GM21737 (cell line): ENCODE measurements at regions not wholly inside any gene's neighbourhood (a gene's known extent, or its start where the extent isn't known, plus 50 kb on each side); places are given as distances from the start of the nearest gene placed in this dataset.
"Not testable (repeated sequence)": the region's sequence is repeated elsewhere in the genome, so short reads cannot be mapped to it uniquely, and the experiment has no call there.

ENCODE experiments used
- ATAC-seq: cut with Tn5 transposase; IDR thresholded peaks from one replicate; pipeline ENCODE4 v1.9.1; 2021; ENCODE audit warnings: mild to moderate bottlenecking, moderate library complexity; ENCODE audit not compliant: unreplicated experiment

DNA sequence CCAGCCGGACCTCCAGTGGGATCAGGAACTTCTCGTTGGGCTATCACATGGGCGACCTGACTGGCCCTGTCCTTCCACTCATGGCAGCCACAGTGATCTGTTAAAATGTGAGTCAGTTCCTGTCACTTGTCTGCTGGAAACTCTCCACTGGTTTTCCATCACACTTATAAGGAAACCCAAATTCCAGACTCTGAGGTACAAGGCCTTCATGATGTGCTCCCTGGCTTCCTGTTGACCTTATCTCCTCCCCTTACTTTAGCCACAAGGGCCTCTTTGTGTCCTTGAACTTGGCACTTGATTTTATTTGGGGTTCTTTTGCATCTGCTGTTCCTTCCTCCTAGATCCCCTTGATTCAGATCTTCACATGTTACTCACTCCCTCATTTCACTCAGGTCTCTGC is 96.8 kb downstream of the TENT5C start:
- no peak for ATAC-seq

DNA sequence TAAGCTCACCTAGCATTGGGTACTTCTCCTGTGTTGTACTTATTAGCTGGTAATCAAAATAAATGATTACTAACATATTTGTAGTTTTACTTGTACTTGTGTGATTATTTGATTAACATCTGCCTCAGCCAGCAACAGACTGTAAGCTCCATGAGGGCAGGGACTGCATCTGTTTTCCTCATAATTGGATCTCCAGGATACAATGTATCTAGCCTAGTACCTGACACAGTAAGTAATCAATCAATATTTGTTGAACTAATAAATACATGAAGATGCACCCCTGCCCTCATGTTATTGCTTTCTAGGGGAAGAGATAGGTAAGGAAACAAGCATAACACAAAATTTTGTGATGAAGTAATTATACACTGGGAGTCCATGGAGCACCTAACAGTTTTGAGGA is 101.5 kb downstream of the TENT5C start:
- no peak for ATAC-seq

DNA sequence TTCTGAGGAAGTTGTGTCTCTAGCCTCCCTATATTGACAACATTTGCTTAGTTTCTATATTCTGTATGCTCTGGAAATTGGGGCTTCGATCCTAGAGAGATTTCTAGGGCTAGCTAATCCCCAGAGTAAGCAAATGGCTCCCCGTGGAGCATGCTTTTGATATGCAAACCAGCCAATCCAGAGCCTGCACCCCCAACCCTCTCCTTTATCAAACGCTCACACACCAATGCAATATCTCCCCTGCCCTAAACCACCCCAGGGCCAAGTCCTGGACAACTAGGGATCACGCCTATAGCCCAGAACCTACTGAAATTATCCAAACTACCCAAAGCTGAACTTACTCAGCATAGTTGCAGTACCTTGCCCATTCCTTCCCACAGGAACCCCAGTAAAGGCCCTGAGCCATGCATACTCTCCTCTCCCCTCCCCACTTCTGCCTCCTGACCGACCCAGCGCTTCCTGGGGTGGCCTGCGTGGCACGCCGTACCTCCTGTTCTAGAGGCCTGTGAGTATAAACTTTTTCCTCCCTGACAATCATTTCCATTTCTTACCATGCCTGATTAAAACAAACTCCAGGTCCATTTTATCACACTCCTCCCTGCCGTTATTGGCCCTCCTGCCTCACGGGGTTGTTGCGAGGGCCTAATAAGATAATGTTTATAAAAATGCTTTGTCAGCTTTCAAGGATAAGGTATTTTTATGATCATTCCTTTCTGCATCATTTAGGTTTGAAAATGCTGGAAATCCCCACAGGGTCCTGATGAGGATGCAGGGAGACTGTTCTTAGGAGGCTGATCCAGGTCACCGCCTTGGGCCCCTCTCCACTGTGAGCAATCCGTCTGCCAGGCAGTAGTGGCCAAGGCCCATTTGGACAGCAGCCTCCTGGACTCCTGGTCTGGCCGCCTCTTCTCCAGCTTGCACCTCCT is 102.7 kb downstream of the TENT5C start:
- ATAC-seq: no peak

DNA sequence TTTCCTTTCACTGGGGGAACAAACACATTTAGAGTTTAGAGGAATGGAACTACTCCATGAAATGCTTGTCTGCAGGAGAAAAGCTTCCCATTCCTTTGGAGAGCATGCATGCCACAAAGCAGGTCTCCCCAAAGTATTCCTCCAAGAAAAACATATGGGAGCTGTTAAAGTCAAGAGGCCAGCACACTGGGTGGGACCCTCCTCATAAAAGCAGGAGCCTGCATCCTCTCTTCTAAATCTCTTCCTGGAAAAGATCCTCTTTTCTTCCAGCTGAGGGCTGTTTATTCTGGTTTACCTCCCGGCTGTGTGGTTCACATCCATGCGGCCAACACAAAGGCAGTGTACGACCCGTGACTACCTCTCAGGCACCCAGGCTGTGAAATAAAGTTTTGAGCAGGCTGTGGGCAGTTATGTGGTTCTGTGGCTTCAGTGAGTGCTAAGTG is 103.4 kb downstream of the TENT5C start:
- no peak for ATAC-seq

DNA sequence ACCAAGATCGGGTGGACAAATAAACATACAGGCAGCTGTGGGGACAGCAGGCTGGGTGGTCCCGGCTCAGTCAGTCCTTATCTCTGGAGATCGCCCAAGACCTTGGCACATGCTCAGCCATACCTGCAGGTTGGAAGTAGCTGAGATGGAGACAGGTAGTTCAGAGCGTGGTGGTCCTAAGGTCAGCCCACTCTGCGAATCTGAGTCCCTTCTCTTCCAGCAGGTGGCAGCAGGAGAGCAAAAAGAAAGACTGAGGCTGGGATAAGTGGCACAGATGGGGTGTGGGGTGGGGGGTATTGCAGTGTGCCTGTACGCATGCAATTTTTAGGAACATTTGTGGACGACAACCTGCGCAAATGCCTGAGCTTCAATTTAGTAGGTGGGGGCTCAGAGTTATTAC is 104.9 kb downstream of the TENT5C start:
- no peak for ATAC-seq

DNA sequence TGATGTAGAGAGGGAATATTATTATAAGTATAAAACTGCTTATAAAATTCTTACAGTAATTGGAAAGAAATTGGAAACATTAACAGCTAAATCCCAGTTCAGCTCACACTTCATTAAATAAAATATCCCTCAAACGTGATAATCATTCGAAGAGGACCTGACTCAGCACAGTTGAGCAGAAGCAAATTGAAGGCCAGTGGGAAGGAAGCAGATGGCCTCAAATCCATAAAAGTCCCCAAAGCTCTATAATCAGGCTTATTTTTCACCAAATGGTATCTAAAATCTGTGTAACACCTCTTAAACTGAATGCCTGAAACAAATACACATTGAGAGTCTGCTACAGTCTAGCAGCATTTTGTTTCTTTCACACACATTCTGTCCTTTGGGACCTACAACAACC is 106.8 kb downstream of the TENT5C start:
- ATAC-seq: no peak

DNA sequence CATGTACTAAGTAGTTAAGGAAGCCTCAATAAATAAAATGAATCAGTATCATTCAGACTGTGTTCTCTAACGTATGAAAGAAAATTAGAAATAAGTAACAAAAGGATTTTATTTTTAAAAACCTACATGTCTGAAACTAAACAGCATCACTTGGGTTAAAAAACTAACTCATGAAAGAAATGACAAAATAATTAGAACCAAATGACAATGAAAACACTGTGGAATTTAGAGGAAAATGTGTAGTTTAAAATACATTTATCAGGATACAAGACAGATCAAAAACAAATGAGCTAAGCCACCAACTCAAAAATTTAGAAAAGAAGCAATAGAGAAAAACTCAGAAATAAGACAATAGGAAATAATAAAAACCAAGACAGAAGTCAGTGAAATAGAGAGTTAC is 108.7 kb downstream of the TENT5C start:
- ATAC-seq: no peak

DNA sequence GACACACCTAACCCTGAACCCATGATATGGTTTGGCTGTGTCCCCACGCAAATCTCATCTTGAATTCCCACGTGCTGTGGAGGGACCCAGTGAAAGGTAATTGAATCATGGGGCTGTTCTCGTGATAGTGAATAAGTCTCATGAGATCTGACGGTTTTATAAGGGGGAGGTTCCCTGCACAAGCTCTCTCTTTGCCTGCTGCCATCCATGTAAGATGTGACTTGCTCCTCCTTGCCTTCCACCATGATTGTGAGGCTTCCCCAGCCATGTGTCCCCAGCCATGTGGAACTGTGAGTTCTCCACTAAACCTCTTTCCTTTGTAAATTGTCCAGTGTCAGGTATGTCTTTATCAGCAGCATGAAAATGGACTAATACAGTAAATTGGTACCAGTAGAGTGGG is 110.2 kb downstream of the TENT5C start:
- not testable (repeated sequence) for ATAC-seq

DNA sequence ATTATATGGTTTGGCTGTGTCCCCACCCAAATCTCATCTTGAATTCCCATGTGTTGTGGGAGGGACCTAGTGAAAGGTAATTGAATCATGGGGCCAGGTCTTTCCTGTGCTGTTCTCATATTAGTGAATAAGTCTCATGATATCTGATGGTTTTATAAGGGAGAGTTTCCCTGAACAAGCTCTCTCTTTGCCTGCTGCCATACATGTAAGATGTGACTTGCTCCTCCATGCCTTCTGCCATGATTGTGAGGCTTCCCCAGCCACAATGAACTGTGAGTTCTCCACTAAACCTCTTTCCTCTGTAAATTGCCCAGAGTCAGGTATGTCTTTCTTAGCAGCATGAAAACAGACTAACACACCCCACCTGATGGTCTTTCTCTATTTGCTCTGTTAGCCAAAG is 112.1 kb downstream of the TENT5C start:
- not testable (repeated sequence) for ATAC-seq

DNA sequence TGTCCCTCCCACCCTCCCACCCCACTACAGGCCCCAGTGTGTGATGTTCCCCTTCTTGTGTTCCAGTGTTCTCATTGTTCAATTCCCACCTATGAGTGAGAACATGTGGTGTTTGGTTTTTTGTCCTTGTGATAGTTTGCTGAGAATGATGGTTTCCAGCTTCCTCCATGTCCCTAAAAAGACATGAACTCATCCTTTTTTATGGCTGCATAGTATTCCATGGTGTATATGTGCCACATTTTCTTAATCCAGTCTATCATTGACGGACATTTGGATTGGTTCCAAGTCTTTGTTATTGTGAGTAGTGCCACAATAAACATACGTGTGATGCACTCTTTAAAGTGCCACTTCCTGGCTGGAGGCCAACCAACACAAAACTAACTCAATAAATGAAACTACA is 112.7 kb downstream of the TENT5C start:
- not testable (repeated sequence) for ATAC-seq

DNA sequence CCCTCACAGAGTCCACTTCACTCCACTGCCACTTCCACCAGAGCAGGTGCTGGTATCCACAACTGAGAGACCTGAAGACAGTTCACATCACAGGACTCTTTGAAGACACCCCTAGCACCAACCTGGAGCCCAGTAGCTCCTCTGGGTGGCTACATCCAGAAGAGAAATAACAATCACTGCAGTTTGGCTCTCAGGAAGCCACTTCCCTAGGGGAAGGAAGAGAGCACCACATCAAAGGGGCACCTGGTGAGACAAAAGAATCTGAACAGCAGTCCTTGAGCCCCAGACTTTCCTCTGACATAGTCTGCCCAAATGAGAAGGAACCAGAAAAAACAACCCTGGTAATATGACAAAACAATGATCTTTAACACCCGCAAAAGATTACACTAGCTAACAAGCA is 113.2 kb downstream of the TENT5C start:
- no peak for ATAC-seq

DNA sequence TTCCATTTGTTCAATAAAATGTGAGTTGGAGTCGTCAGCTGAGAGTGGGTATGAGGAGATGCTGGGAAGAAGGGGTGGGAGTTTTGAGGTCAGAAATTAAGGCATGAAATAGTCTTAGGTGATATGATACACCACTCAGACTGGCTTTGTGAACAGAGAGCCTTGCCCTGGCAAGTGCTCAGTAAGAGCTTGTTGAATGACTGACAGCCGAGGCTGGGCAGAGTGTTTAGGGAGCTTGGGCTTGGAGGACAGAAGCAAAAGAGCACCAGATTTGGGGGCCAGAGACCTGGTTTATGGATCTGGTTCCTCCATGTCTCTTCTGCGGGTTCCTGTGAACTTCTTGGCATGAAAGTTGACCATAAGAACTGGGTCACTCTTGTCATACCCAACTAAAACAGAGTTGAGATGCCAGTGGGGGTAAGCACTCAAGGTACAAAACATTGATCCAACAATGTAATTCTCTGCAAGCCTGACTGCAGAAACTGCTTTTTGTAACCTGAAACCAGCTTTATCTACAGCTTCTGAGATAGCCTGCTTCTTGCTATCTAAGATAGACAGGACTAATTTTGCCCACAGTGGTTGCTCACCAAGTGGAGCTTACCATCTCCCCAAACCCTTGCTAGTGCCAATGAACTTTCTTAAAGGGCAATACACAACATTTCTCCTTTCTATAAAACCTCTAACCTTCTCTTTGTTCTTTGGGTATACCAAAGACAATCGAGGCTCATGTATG is 126.4 kb downstream of the TENT5C start:
- no peak for ATAC-seq

DNA sequence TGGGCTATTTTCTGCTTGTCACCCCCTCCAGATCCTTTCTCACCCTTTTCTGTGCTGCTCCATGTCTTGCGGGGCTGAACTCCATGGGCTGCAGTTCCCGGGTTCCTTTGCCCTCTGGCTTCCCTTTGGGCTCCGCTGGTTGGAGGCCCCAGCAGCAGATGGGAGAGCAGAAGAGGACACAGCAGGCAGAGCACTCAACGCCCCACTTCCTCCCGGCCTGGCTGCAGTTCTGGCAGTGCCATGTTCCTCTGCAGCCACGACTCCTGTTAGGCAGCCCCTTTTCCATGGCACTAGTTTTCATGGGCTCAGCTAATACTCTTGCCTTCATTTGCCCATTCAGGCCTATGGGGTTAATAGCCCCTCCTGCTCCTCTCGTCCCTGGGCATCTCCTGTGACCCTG is 127.1 kb downstream of the TENT5C start:
- no peak for ATAC-seq

DNA sequence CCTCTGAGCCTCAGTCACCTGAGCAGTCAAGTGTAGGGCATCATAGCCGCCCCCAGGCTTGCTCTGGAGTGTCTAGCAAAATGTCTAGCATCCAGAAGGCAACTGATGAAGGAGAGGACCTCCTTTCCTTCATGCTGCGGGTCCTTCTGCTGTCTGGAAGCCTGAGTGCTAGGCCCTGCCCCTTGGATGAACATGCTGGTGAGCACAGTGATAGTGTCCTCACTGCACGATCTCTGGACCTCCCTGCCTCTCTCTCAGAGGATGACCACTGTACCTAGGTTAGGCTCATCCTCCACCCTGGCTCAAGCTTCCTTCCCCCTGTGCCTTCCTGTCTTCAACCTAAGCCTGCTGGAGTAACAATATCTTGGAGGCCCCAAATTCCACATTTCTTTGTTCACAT is 128.6 kb downstream of the TENT5C start:
- ATAC-seq: no peak

DNA sequence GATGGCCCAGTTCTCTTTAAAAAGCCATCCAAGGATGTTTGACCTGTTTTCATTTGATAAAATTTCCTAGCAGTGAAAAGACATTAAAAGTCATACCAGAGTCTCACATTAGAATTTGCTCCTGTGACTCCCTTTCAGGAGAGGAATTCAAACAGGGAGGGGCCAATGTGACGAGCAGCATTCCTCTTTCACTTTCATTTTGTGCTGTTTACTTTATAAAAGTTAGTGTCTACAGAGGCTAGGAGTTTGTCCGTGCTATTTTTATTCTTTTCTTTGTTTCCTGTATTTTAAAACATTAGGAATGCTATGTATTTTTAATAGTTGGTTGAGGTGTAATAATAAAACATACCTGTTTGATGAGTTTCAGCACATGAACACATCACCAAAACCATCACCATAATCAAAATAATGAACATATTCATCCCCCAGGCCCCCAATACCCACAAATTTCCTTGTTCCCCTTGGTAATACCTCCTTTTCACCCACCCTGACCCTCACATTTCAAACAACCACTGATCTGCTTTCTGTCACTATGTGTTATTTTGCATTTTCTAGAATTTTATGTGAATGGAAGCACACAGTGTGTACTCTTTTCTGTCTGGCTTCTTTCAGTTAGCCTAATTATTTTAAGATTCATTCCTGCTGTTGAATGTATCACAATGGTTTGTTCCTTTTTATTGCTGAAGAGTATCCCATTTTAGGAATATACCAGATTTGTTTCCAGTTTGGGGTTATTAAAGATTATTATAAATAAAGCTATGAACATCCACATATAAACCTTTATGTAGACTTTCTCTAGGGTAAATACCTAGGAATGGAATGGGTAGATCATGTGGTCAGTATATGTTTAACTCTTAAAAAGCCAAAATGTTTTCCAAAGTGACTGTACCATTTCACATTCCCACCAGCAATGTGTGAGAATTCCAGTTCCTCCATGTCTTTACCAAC is 129.5 kb downstream of the TENT5C start:
- ATAC-seq: no peak

DNA sequence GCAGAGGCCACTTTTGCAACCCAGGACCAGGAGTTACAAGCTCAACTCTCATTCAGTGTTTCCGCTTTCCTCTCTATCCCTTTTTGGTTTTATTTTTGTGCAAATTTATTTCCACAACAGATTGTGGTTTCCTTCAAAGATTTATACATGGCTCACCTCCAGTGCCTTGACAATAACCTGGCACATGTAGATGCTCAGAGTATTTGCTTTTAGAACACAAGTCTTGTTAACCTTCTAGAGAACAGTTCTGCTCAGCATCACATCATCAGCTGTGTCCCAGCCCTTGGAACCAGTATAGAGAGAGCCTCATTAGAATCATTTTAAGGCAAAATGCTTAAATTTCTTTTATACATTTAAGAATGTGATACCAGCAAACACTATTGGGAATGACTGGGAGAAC is 133.7 kb downstream of the TENT5C start:
- ATAC-seq: no peak

DNA sequence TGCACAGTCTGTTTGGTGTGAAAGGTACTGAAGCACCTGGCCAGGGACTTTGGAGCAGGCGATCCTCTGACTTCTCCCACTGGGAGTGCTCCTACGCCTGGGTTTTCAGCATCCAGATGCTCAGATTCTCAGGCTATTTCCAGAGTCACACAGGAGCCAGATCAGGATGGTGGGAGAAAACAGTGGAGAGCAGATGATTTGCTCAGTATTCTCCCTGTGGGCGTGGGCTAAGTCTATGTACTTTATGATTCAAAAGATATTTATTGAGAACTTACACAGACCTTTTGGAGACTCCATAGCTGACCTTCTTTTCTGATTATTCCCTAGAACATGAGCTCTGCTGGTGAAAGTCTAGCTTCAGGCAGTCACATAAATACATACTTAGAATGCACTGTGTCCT is 134.6 kb downstream of the TENT5C start:
- no peak for ATAC-seq

DNA sequence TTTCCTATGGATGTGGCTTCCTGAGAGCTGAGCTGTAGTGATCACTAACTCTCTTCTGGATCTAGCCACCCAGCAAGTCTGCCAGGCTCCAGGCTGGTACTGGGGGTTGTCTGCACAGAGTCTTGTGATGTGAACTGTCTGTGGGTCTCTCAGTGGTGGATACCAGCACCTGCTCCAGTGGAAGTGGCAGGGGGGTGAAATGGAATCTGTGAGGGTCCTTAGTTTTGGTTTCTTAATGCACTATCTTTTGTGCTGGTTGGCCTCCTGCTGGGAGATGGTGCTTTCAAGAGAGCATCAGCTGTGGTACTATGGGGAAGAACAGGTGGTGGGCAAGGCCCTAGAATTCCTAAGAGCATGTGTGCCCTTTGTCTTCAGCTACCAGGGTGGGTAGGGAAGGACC is 140.7 kb downstream of the TENT5C start:
- not testable (repeated sequence) for ATAC-seq

DNA sequence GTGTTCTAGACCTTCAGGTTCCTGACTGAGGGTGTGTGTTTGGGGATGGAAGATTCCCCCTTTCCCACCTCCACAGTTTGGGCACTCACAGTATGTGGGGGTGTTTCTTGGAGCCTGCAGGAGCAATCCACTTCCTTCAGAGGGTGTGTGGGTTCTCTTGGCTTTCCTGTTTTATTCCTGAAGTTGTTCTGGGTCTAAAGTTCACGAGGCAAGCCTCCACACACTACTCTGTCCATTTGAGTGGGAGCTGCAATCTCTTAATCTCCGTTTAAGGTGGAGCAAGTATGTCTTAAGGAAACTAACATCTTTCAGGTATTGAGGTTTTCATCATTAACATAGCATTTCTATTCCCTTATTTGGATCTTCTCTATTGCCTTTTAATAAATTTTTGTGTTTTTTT is 141.8 kb downstream of the TENT5C start:
- ATAC-seq: no peak

DNA sequence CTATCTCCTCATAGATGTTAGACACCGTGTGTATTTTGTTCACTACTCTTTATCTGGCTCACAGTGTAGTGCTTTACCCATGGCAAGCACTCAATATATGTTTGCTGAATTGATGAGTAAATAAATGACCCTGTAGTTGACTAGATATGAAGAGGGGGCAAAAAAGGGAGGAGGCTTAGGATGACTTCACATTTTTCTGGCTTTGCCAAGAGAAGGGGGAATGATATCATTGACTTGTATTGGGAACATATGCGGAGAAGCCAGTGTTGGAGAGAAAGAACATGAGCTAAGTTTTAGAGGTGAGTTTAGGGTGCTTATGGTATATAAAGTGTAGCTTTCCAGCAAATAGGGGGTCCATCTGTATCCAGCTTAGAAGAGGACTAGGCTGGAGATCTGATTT is 145.5 kb downstream of the TENT5C start:
- no peak for ATAC-seq

DNA sequence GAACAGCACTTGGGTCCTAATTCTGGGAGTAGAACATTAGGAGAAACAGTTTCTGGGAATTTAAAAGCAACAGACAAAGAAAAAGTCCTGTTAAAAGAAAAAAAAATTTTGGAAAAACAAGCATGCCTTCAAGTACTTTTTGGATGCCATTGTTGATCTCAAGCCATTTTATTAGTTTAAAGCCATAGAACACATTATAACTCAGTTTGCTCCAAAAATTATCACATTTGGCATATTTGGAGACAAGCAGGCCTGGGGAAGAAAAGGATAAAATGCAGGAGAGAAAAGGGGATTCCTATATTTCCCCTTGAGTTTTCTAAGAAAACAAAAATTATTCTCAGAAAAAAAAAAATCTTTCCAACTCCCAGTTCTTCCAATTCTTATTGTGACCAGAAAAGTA is 146.8 kb downstream of the TENT5C start:
- no peak for ATAC-seq
